ENCODE measurements at regions not wholly inside any gene's neighbourhood (a gene's known extent, or its start where the extent isn't known, plus 50 kb on each side); places are given as distances from the start of the nearest gene placed in this dataset.

GRCh38 chr1:229972600-229973296 is 94.3 kb upstream of the GALNT2 start:
- no peak overlapping the region for H3K27ac Mint-ChIP-seq
- no peak for ATAC-seq (ENCODE audit: low read depth)
- H3K27me3 Mint-ChIP-seq, result peaks cover 5% of the 10 kb centered on the region
- Histone ChIP-seq H2AFZ (ENCODE audit: insufficient read depth, low read depth, low read length, poor library complexity, severe bottlenecking) (no peak overlapping the region), H3K79me2 (ENCODE audit: control insufficient read depth, insufficient read depth, low read length) (no peaks in the 10 kb centered on the region), H3K4me2 (replicated peaks; ENCODE audit: low read depth, low read length, poor library complexity, severe bottlenecking) (no peak overlapping the region), H3K9ac (ENCODE audit: low read length) (no peak overlapping the region), H3K4me3 (ENCODE audit: control extremely low read depth in 1 of 5, extremely low read depth in 1 of 5, insufficient read depth in 1 of 5, low read depth in 2 of 5, low read length in 4 of 5) (no peak overlapping the region), H3K4me1 (ENCODE audit: control insufficient read depth in 2 of 2, insufficient read depth in 2 of 2, low read length in 2 of 2) (no peaks in the 10 kb centered on the region), H3K27me3 (replicated peaks in 1 of 4; ENCODE audit: control extremely low read depth in 1 of 4, control insufficient read depth in 3 of 4, insufficient read depth in 4 of 4, low read length in 3 of 4) (peaks cover 0 to 9% (median 0%) of the 10 kb centered on the region in 4 experiments), H4K20me1 (ENCODE audit: control insufficient read depth, insufficient read depth, low read length, poor library complexity, severe bottlenecking) (no peaks in the 10 kb centered on the region), H3K27ac (ENCODE audit: low read length in 2 of 2) (no peak overlapping the region), H3K9me3 (ENCODE audit: control extremely low read depth in 1 of 3, control insufficient read depth in 2 of 3, insufficient read depth in 1 of 3, low read length in 2 of 3) (peaks cover 0 to 8% (median 6%) of the 10 kb centered on the region in 3 donors), H3K36me3 (replicated peaks in 1 of 2; ENCODE audit: control extremely low read depth in 1 of 2, control insufficient read depth in 1 of 2, extremely low read depth in 1 of 2, insufficient read depth in 2 of 2, low read length in 1 of 2) (no peaks in the 10 kb centered on the region)
- intact Hi-C loops (cut with micrococcal nuclease), result loop anchor here (1.0 kb wide), 1 partner anchor 195 kb away; no protein-coding TSS in a partner anchor
- peak; percentile 27 for DNase-seq
- peaks cover 6% of the 10 kb centered on the region for H3K9me3 Mint-ChIP-seq (ENCODE audit: insufficient read depth)
- TF ChIP-seq EZH2 (IDR thresholded peaks at IDR 0.05; ENCODE audit: borderline replicate concordance, insufficient read depth, low read depth, low read length, poor library complexity, severe bottlenecking) (no peak), CTCF (IDR thresholded peaks at IDR 0.05) (no peak)
- POLR2A ChIA-PET, result interaction anchor here (0.6 kb wide), 1 partner anchor 319 kb away, joined by 3 read pairs; no protein-coding TSS in a partner anchor
- CTCF ChIA-PET, result interaction anchor here (1.1 kb wide), 1 partner anchor 19 kb away, joined by 3 read pairs; no protein-coding TSS in a partner anchor
- no peaks in the 10 kb centered on the region for H3K4me1 Mint-ChIP-seq
- H3K4me3 Mint-ChIP-seq, result no peak overlapping the region
- 100% methylated on average over 8 of the region's 9 CpGs for WGBS (ENCODE audit: insufficient coverage)

GRCh38 chr1:229973297-229973612 is 93.8 kb upstream of the GALNT2 start:
- Histone ChIP-seq H3K4me1 (ENCODE audit: control insufficient read depth in 2 of 2, insufficient read depth in 2 of 2, low read length in 2 of 2) (no peaks in the 10 kb centered on the region), H3K9me3 (ENCODE audit: control extremely low read depth in 1 of 3, control insufficient read depth in 2 of 3, insufficient read depth in 1 of 3, low read length in 2 of 3) (peaks cover 0 to 11% (median 6%) of the 10 kb centered on the region in 3 donors), H3K36me3 (replicated peaks in 1 of 2; ENCODE audit: control extremely low read depth in 1 of 2, control insufficient read depth in 1 of 2, extremely low read depth in 1 of 2, insufficient read depth in 2 of 2, low read length in 1 of 2) (no peaks in the 10 kb centered on the region), H3K27ac (ENCODE audit: low read length in 2 of 2) (no peak overlapping the region), H4K20me1 (ENCODE audit: control insufficient read depth, insufficient read depth, low read length, poor library complexity, severe bottlenecking) (no peaks in the 10 kb centered on the region), H3K79me2 (ENCODE audit: control insufficient read depth, insufficient read depth, low read length) (no peaks in the 10 kb centered on the region), H3K4me2 (replicated peaks; ENCODE audit: low read depth, low read length, poor library complexity, severe bottlenecking) (no peak overlapping the region), H3K9ac (ENCODE audit: low read length) (no peak overlapping the region), H2AFZ (ENCODE audit: insufficient read depth, low read depth, low read length, poor library complexity, severe bottlenecking) (no peak overlapping the region), H3K4me3 (ENCODE audit: control extremely low read depth in 1 of 5, extremely low read depth in 1 of 5, insufficient read depth in 1 of 5, low read depth in 2 of 5, low read length in 4 of 5) (no peak overlapping the region), H3K27me3 (replicated peaks in 1 of 4; ENCODE audit: control extremely low read depth in 1 of 4, control insufficient read depth in 3 of 4, insufficient read depth in 4 of 4, low read length in 3 of 4) (peaks cover 0 to 9% (median 0%) of the 10 kb centered on the region in 4 experiments)
- TF ChIP-seq CTCF (IDR thresholded peaks at IDR 0.05) (no peak), EZH2 (IDR thresholded peaks at IDR 0.05; ENCODE audit: borderline replicate concordance, insufficient read depth, low read depth, low read length, poor library complexity, severe bottlenecking) (no peak)
- WGBS (ENCODE audit: insufficient coverage), result 95% methylated on average over 4 of the region's 4 CpGs
- ChIA-PET POLR2A (interaction anchor here (0.6 kb wide), 1 partner anchor 318 kb away, joined by 3 read pairs; no protein-coding TSS in a partner anchor), CTCF (interaction anchor here (1.1 kb wide), 1 partner anchor 19 kb away, joined by 3 read pairs; no protein-coding TSS in a partner anchor)
- H3K4me1 Mint-ChIP-seq, result no peaks in the 10 kb centered on the region
- no peak overlapping the region for H3K27ac Mint-ChIP-seq
- H3K4me3 Mint-ChIP-seq, result no peak overlapping the region
- intact Hi-C loops (cut with micrococcal nuclease), result loop anchor here (1.0 kb wide), 1 partner anchor 194 kb away; no protein-coding TSS in a partner anchor
- H3K27me3 Mint-ChIP-seq, result peaks cover 5% of the 10 kb centered on the region
- ATAC-seq (ENCODE audit: low read depth) (no peak), DNase-seq (no peak)
- H3K9me3 Mint-ChIP-seq (ENCODE audit: insufficient read depth), result peaks cover 6% of the 10 kb centered on the region

Measured in B cell (primary cell).